ENCODE measurements at regions not wholly inside any gene's neighbourhood (a gene's known extent, or its start where the extent isn't known, plus 50 kb on each side); places are given as distances from the start of the nearest gene placed in this dataset.

GRCh38 chr7:50147951-50148808 lies 55.1 kb upstream of the ZPBP start:
- ChIA-PET CTCF (interaction anchor here (1.1 to 1.3 kb wide), 2 partner anchors 9 to 16 kb away, joined by 3 read pairs; no protein-coding TSS in a partner anchor), POLR2A (no interaction called here)

- ChIA-PET CTCF (interaction anchor here (1.2 to 1.5 kb wide), 3 partner anchors 17 to 272 kb away, joined by 3 to 5 read pairs (median 3); no protein-coding TSS in a partner anchor), POLR2A (no interaction called here)
Observed at GRCh38 chr7:50146692-50147091, 53.6 kb upstream of the ZPBP start.

GRCh38 chr7:50145801-50146338 lies 52.8 kb upstream of the ZPBP start:
- POLR2A ChIA-PET, result interaction anchor here (0.6 to 0.7 kb wide), 2 partner anchors 61 to 199 kb away, joined by 3 to 4 read pairs; no protein-coding TSS in a partner anchor
- CTCF ChIA-PET, result interaction anchor here (1.5 kb wide), 1 partner anchor 273 kb away, joined by 5 read pairs; no protein-coding TSS in a partner anchor

- POLR2A ChIA-PET, result interaction anchor here (0.6 to 0.7 kb wide), 2 partner anchors 61 to 199 kb away, joined by 3 to 4 read pairs; no protein-coding TSS in a partner anchor
- CTCF ChIA-PET, result interaction anchor here (1.5 kb wide), 1 partner anchor 274 kb away, joined by 5 read pairs; no protein-coding TSS in a partner anchor
Observed at GRCh38 chr7:50145226-50145625, 52.2 kb upstream of the ZPBP start.

All from activated CD8-positive, alpha-beta memory T cell treated with anti-CD3 and anti-CD28 coated beads for 36 hours (primary cell).